Mesenchymal stem cell (in vitro differentiated cells and primary cell): ENCODE measurements at regions not wholly inside any gene's neighbourhood (a gene's known extent, or its start where the extent isn't known, plus 50 kb on each side); places are given as distances from the start of the nearest gene placed in this dataset.

Source experiments
- DNase-seq: peaks from one replicate; pipeline ENCODE4 v3.0.0-alpha.2; 2013
- H2AFZ ChIP-seq: one replicate; pipeline ENCODE4 v1.6.1; 2013; ENCODE audit warnings: low read depth, mild to moderate bottlenecking, control low read depth, inconsistent platforms, low read length, moderate library complexity
- H2AK5ac ChIP-seq: 2 replicates; pipeline ENCODE4 v1.6.1; 2013; ENCODE audit warnings: low read length, moderate library complexity, mild to moderate bottlenecking, inconsistent platforms; ENCODE audit not compliant: severe bottlenecking
- H2BK120ac ChIP-seq: one replicate; pipeline ENCODE4 v1.6.1; 2013; ENCODE audit warnings: low read depth, mild to moderate bottlenecking, inconsistent platforms, low read length, moderate library complexity
- H2BK12ac ChIP-seq, 2 experiments: one replicate each; pipeline ENCODE4 v1.6.1; 2013; ENCODE audit warnings: inconsistent platforms in 2 of 2, low read length in 2 of 2, mild to moderate bottlenecking in 2 of 2, moderate library complexity in 2 of 2, control low read depth in 1 of 2
- H2BK15ac ChIP-seq: one replicate; pipeline ENCODE4 v1.6.1; 2013; ENCODE audit warnings: mild to moderate bottlenecking, low read depth, inconsistent platforms; ENCODE audit not compliant: poor library complexity, severe bottlenecking
- H2BK5ac ChIP-seq: 2 replicates; pipeline ENCODE4 v1.6.1; 2013; ENCODE audit warnings: low read depth, mild to moderate bottlenecking, low read length, control low read depth, inconsistent platforms; ENCODE audit not compliant: poor library complexity, severe bottlenecking
- H3K14ac ChIP-seq, 2 experiments: one replicate each; pipeline ENCODE4 v1.6.1; 2013; ENCODE audit warnings: inconsistent platforms in 2 of 2, low read length in 2 of 2, control low read depth in 1 of 2, mild to moderate bottlenecking in 1 of 2, moderate library complexity in 1 of 2
- H3K18ac ChIP-seq, 2 experiments: one replicate each; pipeline ENCODE4 v1.6.1; 2013; ENCODE audit warnings: inconsistent platforms in 2 of 2, low read length in 2 of 2, control low read depth in 1 of 2, low read depth in 1 of 2, mild to moderate bottlenecking in 1 of 2
- H3K23ac ChIP-seq, 2 experiments: one replicate each; pipeline ENCODE4 v1.6.1; 2013; ENCODE audit warnings: inconsistent platforms in 2 of 2, low read length in 2 of 2, mild to moderate bottlenecking in 2 of 2, moderate library complexity in 2 of 2, control low read depth in 1 of 2
- H3K27ac ChIP-seq: 2 replicates; pipeline ENCODE4 v1.5.1; 2013; ENCODE audit warnings: mild to moderate bottlenecking, moderate library complexity, low read length, control low read depth, inconsistent platforms; ENCODE audit not compliant: poor library complexity, severe bottlenecking
- H3K27me3 ChIP-seq, 2 experiments: 2 replicates each; pipeline versions ENCODE4 v1.6.1 to v1.7.0; 2013; ENCODE audit warnings: low read length in 2 of 2, mild to moderate bottlenecking in 2 of 2, moderate library complexity in 2 of 2, control low read depth in 1 of 2, inconsistent platforms in 1 of 2; ENCODE audit not compliant: control insufficient read depth in 1 of 2, insufficient read depth in 1 of 2
- H3K36me3 ChIP-seq, 2 experiments: 2 replicates each; pipeline versions ENCODE4 v1.6.1 to v1.7.0; 2013; ENCODE audit warnings: low read length in 2 of 2, control low read depth in 1 of 2, inconsistent platforms in 1 of 2, low read depth in 1 of 2, mild to moderate bottlenecking in 1 of 2; ENCODE audit not compliant: insufficient read depth in 2 of 2, control insufficient read depth in 1 of 2
- H3K4ac ChIP-seq, 2 experiments: one replicate each; pipeline ENCODE4 v1.6.1; 2013; ENCODE audit warnings: inconsistent platforms in 2 of 2, low read length in 2 of 2, mild to moderate bottlenecking in 2 of 2, moderate library complexity in 2 of 2, control low read depth in 1 of 2, low read depth in 1 of 2
- H3K4me1 ChIP-seq: 2 replicates; pipeline ENCODE4 v1.6.1; 2013; ENCODE audit warnings: low read depth, low read length, control low read depth; ENCODE audit not compliant: control insufficient read depth, insufficient read depth
- H3K4me2 ChIP-seq: 2 replicates; pipeline ENCODE4 v1.6.1; 2013; ENCODE audit warnings: low read length, mild to moderate bottlenecking, inconsistent platforms; ENCODE audit not compliant: poor library complexity, severe bottlenecking
- H3K4me3 ChIP-seq, 2 experiments: 2 replicates each; pipeline versions ENCODE4 v1.5.1 to v1.7.0; 2013; ENCODE audit warnings: low read length in 2 of 2, mild to moderate bottlenecking in 2 of 2, control low read depth in 1 of 2, low read depth in 1 of 2; ENCODE audit not compliant: insufficient read depth in 1 of 2
- H3K79me1 ChIP-seq: replicated peaks from 2 replicates; pipeline ENCODE4 v1.6.1; 2013; ENCODE audit warnings: mild to moderate bottlenecking, control low read depth, low read length, inconsistent platforms; ENCODE audit not compliant: poor library complexity, severe bottlenecking
- H3K9ac ChIP-seq: 2 replicates; pipeline ENCODE4 v1.7.0; 2013; ENCODE audit warnings: mild to moderate bottlenecking, low read length, moderate library complexity
- H3K9me3 ChIP-seq: 2 replicates; pipeline ENCODE4 v1.7.0; 2013; ENCODE audit warnings: mild to moderate bottlenecking, low read length; ENCODE audit not compliant: control insufficient read depth
- H4K8ac ChIP-seq: one replicate; pipeline ENCODE4 v1.6.1; 2013; ENCODE audit warnings: inconsistent platforms, mild to moderate bottlenecking, low read length, moderate library complexity
- H4K91ac ChIP-seq: one replicate; pipeline ENCODE4 v1.6.1; 2013; ENCODE audit warnings: mild to moderate bottlenecking, low read length, inconsistent platforms
- WGBS: methylation state at CpG from one replicate; pipeline ENCODE4 v1.1.7; 2013; ENCODE audit warnings: mixed read lengths; 5-methylcytosine and 5-hydroxymethylcytosine counted together

DNA sequence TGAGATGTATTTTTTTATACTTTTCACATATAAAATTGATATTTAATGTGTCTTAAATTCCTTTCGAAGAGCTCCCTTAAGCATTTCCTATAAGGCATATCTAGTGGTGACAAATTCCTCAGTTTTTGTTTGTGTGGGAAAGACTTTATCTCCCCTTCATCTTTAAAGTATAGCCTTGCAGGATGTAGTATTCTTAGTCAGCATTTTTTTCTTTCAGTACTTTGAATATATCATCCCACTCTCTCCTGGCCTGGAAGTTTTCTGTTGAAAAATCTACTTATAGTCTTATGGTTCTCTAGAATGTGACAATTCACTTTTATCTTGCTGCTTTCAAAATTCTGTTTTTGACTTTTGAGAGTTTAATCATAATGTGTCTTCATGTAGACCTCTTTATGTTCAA, 95.2 kb downstream of the EDEM1 start:
- Histone ChIP-seq H4K8ac (no peak overlapping the region), H3K36me3 (no peaks in the 10 kb centered on the region), H3K4me2 (no peak overlapping the region), H3K4me3 (no peak overlapping the region), H3K14ac (no peak overlapping the region), H3K9ac (no peak overlapping the region), H3K79me1 (no peaks in the 10 kb centered on the region), H3K27me3 (no peaks in the 10 kb centered on the region), H4K91ac (no peak overlapping the region), H2AFZ (no peak overlapping the region), H3K23ac (no peak overlapping the region), H2BK15ac (no peak overlapping the region), H2BK120ac (no peak overlapping the region), H2BK5ac (no peak overlapping the region), H3K9me3 (peaks cover 23% of the 10 kb centered on the region), H3K27ac (no peak overlapping the region), H3K4me1 (no peaks in the 10 kb centered on the region), H3K4ac (no peak overlapping the region), H3K18ac (no peak overlapping the region), H2BK12ac (no peak overlapping the region), H2AK5ac (no peak overlapping the region)
- no CpG with 5 or more reads among the region's 1 CpG for WGBS
- no peak for DNase-seq

GRCh38 chr3:5285439-5285838, 97.9 kb downstream of the EDEM1 start:
- no peak overlapping the region for H3K4ac ChIP-seq

DNA sequence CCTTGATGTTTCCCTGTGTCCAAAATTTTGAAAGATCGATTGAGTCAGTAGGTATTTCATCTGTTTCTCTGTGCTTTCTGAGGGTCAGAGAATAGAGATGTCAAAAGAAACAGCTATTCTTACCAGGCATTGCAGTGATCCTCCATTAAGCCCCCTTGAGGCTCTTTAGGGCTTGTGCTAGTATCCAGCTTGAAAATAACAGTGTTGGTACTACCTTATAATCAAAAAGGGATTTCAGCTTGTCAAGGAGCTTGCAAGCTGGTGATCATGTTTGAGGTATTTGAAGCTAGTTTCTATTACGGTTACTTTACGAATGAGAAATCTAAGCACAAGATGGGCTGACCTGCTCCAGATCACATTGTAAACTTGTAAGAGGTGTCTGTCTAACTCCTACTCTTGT, 103.4 kb downstream of the EDEM1 start:
- no peak overlapping the region for H2BK15ac ChIP-seq
- no peak overlapping the region for H3K27ac ChIP-seq
- no peak overlapping the region for H2AK5ac ChIP-seq
- H3K9ac ChIP-seq, result no peak overlapping the region
- no peak for DNase-seq
- no peaks in the 10 kb centered on the region for H3K27me3 ChIP-seq
- peaks cover 7% of the 10 kb centered on the region for H3K9me3 ChIP-seq
- H3K23ac ChIP-seq, result no peak overlapping the region
- no peaks in the 10 kb centered on the region for H3K4me1 ChIP-seq
- H2BK120ac ChIP-seq, result no peak overlapping the region
- H4K8ac ChIP-seq, result no peak overlapping the region
- H2BK5ac ChIP-seq, result no peak overlapping the region
- no peak overlapping the region for H2BK12ac ChIP-seq
- no peak overlapping the region for H3K4me3 ChIP-seq
- H3K79me1 ChIP-seq, result no peaks in the 10 kb centered on the region
- H3K4ac ChIP-seq, result no peak overlapping the region
- 81% methylated on average over 3 of the region's 3 CpGs for WGBS
- no peak overlapping the region for H3K14ac ChIP-seq
- H3K18ac ChIP-seq, result no peak overlapping the region
- no peaks in the 10 kb centered on the region for H3K36me3 ChIP-seq
- no peak overlapping the region for H3K4me2 ChIP-seq
- no peak overlapping the region for H2AFZ ChIP-seq
- no peak overlapping the region for H4K91ac ChIP-seq

More at GRCh38 chr3:5285439-5285838, 97.9 kb downstream of the EDEM1 start:
- no peak overlapping the region for H2BK5ac ChIP-seq
- no peak for DNase-seq
- H3K9ac ChIP-seq, result no peak overlapping the region
- no peak overlapping the region for H2BK15ac ChIP-seq
- H2AK5ac ChIP-seq, result no peak overlapping the region
- peaks cover 24% of the 10 kb centered on the region for H3K9me3 ChIP-seq
- no peak overlapping the region for H2BK12ac ChIP-seq
- no peak overlapping the region for H3K4me2 ChIP-seq
- H3K18ac ChIP-seq, result no peak overlapping the region
- no peaks in the 10 kb centered on the region for H3K27me3 ChIP-seq
- H3K79me1 ChIP-seq, result no peaks in the 10 kb centered on the region
- no peak overlapping the region for H2BK120ac ChIP-seq
- H3K4me1 ChIP-seq, result no peaks in the 10 kb centered on the region
- no peak overlapping the region for H2AFZ ChIP-seq
- H4K91ac ChIP-seq, result no peak overlapping the region
- H3K36me3 ChIP-seq, result no peaks in the 10 kb centered on the region
- H3K4me3 ChIP-seq, result no peak overlapping the region
- no peak overlapping the region for H4K8ac ChIP-seq
- H3K14ac ChIP-seq, result no peak overlapping the region
- H3K23ac ChIP-seq, result no peak overlapping the region
- no peak overlapping the region for H3K27ac ChIP-seq

DNA sequence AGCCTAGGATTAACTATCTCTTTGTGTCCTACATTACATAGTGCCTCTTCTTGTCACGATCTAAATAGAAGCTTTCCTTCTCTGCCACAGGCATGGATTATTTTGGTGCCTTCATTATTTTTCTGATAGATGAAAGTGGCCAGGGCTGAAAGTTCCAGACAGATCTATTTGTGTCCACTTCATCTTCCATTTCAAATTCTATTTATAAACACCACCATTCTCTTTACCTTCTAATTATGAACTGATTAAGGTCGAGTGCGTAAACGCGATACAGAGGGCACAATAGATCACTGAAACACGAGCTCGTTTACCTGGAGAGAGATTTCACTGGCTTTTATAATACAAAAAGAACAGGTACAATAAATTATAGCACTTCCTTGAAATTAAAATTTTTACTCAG, 105.0 kb downstream of the EDEM1 start:
- DNase-seq, result no peak
- H3K4me3 ChIP-seq, result no peak overlapping the region
- H4K91ac ChIP-seq, result no peak overlapping the region
- 85% methylated on average over 7 of the region's 7 CpGs for WGBS
- no peak overlapping the region for H2AFZ ChIP-seq
- no peak overlapping the region for H3K23ac ChIP-seq
- H2AK5ac ChIP-seq, result no peak overlapping the region
- H2BK5ac ChIP-seq, result no peak overlapping the region
- H3K14ac ChIP-seq, result no peak overlapping the region
- no peaks in the 10 kb centered on the region for H3K4me1 ChIP-seq
- H3K36me3 ChIP-seq, result no peaks in the 10 kb centered on the region
- no peaks in the 10 kb centered on the region for H3K27me3 ChIP-seq
- no peak overlapping the region for H3K9ac ChIP-seq
- H3K27ac ChIP-seq, result no peak overlapping the region
- no peak overlapping the region for H2BK120ac ChIP-seq
- no peaks in the 10 kb centered on the region for H3K79me1 ChIP-seq
- no peak overlapping the region for H4K8ac ChIP-seq
- H3K4me2 ChIP-seq, result no peak overlapping the region
- H3K4ac ChIP-seq, result no peak overlapping the region
- H3K9me3 ChIP-seq, result peaks cover 7% of the 10 kb centered on the region
- H3K18ac ChIP-seq, result no peak overlapping the region
- no peak overlapping the region for H2BK12ac ChIP-seq
- no peak overlapping the region for H2BK15ac ChIP-seq
